ENCODE measurements at regions not wholly inside any gene's neighbourhood (a gene's known extent, or its start where the extent isn't known, plus 50 kb on each side); places are given as distances from the start of the nearest gene placed in this dataset.

DNA sequence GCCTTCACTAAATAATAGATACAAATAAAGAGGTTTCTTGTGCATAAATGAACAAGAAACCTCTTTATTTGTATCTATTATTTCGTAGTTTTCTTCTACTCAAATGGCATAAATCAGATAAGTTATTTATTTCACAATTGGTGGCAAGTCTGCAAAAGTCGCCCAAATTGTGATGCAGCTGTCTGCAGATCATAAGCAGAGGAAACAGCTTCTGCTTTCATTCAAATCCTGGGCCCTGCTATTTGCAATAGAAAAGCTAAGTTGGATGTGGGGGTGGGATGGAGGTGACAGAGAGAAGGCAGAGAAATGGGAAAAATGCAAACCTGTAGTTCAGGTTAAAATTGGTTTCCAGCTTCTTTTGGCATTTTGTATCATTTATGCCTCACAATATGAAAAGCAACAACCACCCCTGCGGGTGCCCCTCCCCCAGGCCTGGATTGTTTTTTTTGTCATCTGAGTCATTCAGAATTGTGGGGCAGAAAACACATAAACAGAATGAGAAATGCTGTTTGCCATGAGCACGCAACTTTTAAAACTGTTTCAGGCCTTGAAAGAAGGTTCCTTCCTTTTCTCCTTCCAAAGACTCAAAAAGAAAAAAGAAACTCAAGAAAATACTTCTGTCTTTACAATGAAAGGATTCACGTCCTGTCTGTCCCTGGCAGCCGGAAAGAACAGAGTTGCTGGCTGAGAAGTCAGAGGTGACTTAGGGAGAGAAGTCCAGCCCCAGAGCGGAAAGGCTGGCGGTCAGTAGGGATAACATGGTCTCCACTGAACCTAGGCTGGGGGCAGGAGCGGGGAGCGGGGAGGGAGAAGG lies 132.9 kb downstream of the BAMBI start:
- DNase-seq (ENCODE audit: low read depth in 2 of 3, low spot score in 2 of 3) = peak in 2 of 3 donors; percentile 18 to 34

- no peak for DNase-seq (ENCODE audit: low read depth in 2 of 3, low spot score in 2 of 3)
Measured at GRCh38 chr10:28811639-28812349, 134.5 kb downstream of the BAMBI start.

DNA sequence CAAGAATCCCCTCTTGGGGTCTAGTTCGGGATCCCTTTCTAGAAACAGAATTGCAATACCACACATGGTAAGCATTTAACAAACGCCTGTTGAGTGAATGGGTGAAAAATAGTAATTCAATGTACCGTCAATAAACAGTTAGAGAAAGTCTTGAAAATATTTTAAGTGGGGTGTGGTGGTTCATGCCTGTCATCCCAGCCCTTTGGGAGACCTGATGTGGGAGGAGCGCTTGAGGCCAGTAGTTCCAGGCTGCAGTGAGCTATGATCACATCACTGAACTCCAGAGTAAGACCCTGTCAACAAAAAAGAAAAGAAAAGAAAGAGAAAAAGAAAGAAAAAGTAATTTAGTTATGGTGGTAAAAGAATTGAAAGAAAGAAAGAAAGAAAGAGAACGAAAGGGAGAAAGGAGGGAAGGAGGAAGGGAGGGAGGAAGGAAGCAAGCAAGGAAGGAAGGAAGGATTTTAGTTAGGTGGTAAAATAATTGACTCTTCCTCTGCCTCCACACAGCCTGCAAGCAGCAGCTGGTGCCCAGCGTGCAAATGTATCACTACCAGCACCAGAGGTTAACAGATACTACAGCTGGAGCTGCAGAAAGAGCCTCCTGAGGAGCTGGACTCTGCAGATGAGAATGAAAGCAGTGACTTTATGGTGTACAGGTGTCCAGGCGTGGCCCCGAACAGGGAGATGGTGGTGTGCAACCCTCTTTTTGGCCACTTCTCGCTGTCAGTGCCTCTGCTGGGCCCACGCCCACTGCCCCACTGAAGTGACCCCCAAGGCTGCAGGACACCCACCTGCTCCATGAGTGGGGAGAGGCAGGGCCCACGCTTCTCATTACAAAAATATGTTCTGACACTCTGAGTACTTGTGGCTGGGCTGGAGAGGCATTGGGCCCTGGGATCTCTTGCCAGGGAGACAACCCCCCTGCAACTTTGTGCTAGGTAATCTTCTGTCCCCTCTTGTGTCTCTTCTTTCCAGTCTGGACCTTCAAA lies 135.4 kb downstream of the BAMBI start:
- no peak for DNase-seq (ENCODE audit: low read depth in 2 of 3, low spot score in 2 of 3)

DNA sequence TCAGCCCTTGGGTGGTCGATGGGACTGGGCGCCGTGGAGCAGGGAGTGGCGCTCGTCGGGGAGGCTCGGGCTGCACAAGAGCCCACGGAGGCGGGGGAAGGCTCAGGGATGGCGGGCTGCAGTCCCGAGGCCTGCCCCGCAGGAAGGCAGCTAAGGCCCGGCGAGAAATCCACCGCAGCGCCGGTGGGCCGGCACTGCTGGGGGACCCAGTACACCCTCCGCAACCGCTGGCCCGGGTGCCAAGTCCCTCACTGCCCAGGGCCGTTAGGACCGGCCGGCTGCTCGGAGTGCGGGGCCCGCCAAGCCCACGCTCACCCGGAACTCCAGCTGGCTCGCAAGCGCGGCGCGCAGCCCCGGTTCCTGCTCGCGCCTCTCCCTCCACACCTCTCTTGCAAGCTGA lies 138.4 kb downstream of the BAMBI start:
- no peak for DNase-seq (ENCODE audit: low read depth in 2 of 3, low spot score in 2 of 3)

GRCh38 chr10:28822719-28823464 lies 145.6 kb downstream of the BAMBI start:
- DNase-seq (ENCODE audit: low read depth in 2 of 3, low spot score in 2 of 3) = no peak

- no peak for DNase-seq (ENCODE audit: low read depth in 2 of 3, low spot score in 2 of 3)
Measured at GRCh38 chr10:28823501-28824075, 146.3 kb downstream of the BAMBI start.

- DNase-seq (ENCODE audit: low read depth in 2 of 3, low spot score in 2 of 3) = no peak
Measured at GRCh38 chr10:28833313-28833712, 156.0 kb downstream of the BAMBI start.

DNA sequence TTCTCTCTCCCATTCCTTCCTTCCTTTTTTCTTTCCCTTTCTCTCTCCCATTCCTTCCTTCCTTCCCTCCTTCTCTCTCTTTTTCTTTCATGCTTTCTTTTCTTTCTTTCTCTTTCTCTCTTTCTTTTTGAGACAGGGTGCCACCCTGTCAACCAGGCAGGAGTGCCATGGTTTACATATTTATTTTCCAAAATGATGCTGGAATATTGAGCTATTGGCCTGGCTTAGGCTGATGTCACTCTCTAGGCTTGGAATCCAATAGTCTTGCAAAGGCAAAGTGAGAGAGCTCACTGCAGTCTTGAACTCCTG lies 159.1 kb downstream of the BAMBI start:
- DNase-seq (ENCODE audit: low read depth in 2 of 3, low spot score in 2 of 3) = no peak

GRCh38 chr10:28837613-28838390 lies 160.5 kb downstream of the BAMBI start:
- no peak for DNase-seq (ENCODE audit: low read depth in 2 of 3, low spot score in 2 of 3)

DNA sequence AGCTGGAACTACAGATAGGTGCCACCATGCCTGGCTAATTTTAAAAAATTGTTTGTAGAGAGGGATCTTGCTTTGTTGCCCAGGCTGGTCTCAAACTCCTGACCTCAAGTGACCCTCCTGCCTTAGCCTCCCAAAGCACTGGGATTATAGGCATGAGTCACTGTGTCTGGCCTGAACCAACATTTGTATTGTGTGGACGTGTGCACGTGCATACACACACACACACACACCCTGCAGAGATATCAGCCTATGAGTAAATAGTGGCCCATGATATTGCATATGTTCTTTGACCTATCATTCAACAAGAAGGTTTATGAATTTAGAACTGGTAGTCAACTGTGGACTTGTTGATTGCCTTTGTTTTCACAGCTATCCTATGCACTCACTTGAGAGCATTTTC lies 161.6 kb downstream of the BAMBI start:
- no peak for DNase-seq (ENCODE audit: low read depth in 2 of 3, low spot score in 2 of 3)

DNA sequence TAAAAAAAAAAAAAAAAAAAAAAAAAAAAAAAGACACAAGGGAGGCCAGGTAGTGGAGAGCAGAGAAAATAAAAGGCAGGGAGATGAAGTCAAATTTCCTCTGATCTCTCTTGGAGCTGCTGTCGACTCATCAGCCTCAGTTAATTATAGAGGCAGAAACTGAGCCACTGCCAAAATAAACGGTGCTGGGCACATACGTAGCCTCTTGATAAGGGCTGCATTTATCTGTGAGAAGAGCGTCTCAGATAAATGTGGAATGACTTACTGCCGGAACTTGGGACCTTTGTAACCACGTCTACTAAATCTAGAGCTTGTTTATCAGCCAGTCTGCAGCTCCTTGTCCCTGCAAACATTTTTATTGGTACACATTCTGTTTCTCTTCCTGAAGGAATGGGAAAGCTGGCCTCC lies 162.3 kb downstream of the BAMBI start:
- DNase-seq (ENCODE audit: low read depth in 2 of 3, low spot score in 2 of 3) = peak in 2 of 3 donors; percentile 9 to 10

GRCh38 chr10:28840202-28840601 lies 162.9 kb downstream of the BAMBI start:
- no peak for DNase-seq (ENCODE audit: low read depth in 2 of 3, low spot score in 2 of 3)

DNA sequence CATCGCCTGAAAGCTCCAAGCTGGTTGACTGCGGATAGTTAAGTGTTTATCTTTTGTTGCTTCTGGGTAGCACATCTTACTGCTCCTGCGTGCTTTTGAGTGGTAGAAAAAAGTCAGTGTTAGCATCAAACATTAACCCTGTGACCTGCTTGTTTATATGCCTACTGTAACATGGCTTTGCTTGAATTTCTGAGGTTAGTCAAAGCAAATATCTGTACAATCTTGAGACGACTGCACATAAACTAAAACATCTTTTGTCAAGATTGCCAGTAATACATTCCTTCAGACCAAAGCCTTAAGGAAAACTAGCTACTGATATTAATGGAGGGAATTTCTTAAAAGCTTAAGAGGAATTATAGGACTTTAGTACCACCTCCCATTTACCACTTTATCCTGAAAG lies 163.7 kb downstream of the BAMBI start:
- DNase-seq (ENCODE audit: low read depth in 2 of 3, low spot score in 2 of 3) = no peak

DNA sequence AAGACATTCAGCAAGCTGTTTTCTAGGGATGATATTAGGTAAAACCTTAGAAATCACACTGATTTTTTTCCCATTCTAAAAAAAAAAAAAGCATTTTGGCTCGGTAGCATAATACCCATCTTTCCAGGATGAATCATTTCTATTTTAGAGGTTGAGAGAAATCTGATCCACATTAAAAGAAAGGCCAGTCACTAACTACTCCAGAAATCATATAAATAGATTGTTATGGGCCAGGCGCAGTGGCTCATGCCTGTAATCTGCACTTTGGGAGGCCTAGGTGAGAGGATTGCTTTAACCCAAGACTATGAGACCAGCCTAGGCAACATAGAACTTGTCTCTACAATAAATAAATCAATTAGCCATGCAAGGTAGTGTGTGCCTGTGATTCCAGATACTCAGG lies 164.3 kb downstream of the BAMBI start:
- DNase-seq (ENCODE audit: low read depth in 2 of 3, low spot score in 2 of 3) = no peak

DNA sequence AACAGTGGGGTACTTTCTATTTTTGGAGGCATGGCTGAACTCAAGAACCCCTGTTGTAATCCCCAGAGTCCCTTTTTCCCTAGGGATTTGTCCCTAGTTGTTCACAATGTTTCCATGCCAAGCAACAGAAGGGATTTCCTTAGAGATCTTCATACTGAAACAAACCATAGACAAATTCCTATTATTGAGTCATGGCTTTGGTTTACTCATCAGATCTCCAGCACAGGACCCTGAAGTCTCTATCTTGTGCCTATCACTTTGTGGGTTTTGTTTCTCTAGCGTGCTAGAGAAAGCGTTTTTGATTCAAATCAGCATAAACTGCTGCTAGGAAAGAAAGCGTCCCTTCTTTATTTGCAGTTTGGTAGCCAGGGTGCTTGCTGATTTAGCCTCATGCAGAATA lies 165.0 kb downstream of the BAMBI start:
- no peak for DNase-seq (ENCODE audit: low read depth in 2 of 3, low spot score in 2 of 3)

GRCh38 chr10:28845009-28845682 lies 167.8 kb downstream of the BAMBI start:
- no peak for DNase-seq (ENCODE audit: low read depth in 2 of 3, low spot score in 2 of 3)

DNA sequence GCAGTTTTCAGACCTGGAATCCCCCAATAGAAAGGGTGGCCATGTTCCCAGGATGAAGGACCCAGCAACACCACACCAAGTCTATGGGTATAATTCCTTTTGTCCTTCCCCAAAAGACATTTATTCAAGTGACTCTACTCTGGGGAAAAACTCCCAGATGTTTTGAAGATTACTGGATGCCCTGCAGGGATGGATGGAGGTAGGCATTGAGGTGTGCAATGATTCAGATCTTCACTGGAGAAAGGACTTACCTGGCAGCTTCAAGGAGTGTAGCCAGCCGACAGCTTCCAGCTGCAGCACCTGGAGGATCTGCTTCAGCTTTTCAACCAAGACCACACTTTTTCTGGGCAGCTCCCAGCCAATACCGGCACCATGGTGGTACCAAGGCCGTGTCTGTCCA lies 172.0 kb downstream of the BAMBI start:
- DNase-seq (ENCODE audit: low read depth in 2 of 3, low spot score in 2 of 3) = no peak

DNA sequence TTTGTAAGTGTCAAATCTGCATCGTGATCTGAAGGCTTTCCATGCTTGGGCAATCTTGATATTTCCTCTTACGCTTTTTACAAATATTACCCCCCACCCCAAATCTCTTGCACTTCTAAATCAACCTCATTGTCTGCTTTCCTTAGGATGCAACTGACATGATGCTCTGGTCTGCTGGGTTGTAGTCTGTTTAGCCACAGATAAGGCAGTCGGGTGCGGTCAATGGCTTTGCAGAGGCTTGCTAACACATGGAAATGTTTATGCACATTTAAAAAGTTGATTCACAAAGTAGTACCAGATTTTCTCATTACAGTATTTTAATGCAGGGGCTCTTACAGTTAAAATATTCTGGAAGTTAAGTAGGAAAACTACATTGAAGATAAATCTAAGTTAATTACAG lies 172.5 kb downstream of the BAMBI start:
- peak in 1 of 3 donors; percentile 7 for DNase-seq (ENCODE audit: low read depth in 2 of 3, low spot score in 2 of 3)

- DNase-seq (ENCODE audit: low read depth in 2 of 3, low spot score in 2 of 3) = no peak
Measured at GRCh38 chr10:28850784-28851183, 173.5 kb downstream of the BAMBI start.

Measured in hematopoietic multipotent progenitor cell (in vitro differentiated cells).